Endothelial cell of umbilical vein (primary cell): ENCODE measurements at regions not wholly inside any gene's neighbourhood (a gene's known extent, or its start where the extent isn't known, plus 50 kb on each side); places are given as distances from the start of the nearest gene placed in this dataset.

ENCODE experiments used
- BruUV-seq: library from RNA; stranded (reverse); fragments of 400-500 nt; replicated peaks from 2 replicates; lab custom pipeline; 2021; lab: Mats Ljungman, UMichigan
- CTCF ChIA-PET: fragments of 300-600, 350-600 bp; sonication (Branson Sonifier 250); formaldehyde crosslinking; loops from one replicate; lab custom pipeline; 2021; ENCODE audit warnings: antibody characterized with exemption, inconsistent platforms; lab: Charles Lee
- POLR2A ChIA-PET: fragments of 300-600, 350-600 bp; sonication (Branson Sonifier 250); formaldehyde crosslinking; loops from one replicate; lab custom pipeline; 2021; ENCODE audit warnings: antibody characterized with exemption, inconsistent platforms; lab: Charles Lee
- DNase-seq: peaks from one replicate; pipeline ENCODE4 v3.0.0-alpha.2; 2011; ENCODE audit warnings: low read depth, low spot score
- FAIRE-seq: peaks from 2 replicates; lab custom pipeline; 2011; peaks lifted over from hg19 to GRCh38; lab: Jason Lieb, UNC
- H2AFZ ChIP-seq: 2 replicates; pipeline ENCODE4 v1.6.0; 2012; ENCODE audit warnings: low read depth, low read length, control low read depth, inconsistent platforms
- H3K27ac ChIP-seq: 2 replicates; pipeline ENCODE4 v1.5.1; 2011; ENCODE audit warnings: low read depth, mild to moderate bottlenecking, control low read depth, low read length, moderate library complexity; ENCODE audit not compliant: insufficient read depth
- H3K27me3 ChIP-seq, 2 experiments: 2 replicates each; pipeline versions ENCODE4 v1.6.0 to v1.6.1; 2011; ENCODE audit warnings: low read length in 2 of 2, mixed read lengths in 1 of 2; ENCODE audit not compliant: control insufficient read depth in 2 of 2, insufficient read depth in 2 of 2
- H3K36me3 ChIP-seq, 2 experiments: 2 replicates in 1 of 2; 3 replicates in 1 of 2; pipeline ENCODE4 v1.5.1; 2011; ENCODE audit warnings: low read length in 2 of 2, mild to moderate bottlenecking in 1 of 2, moderate library complexity in 1 of 2; ENCODE audit not compliant: control insufficient read depth in 2 of 2, insufficient read depth in 2 of 2; ENCODE audit errors: extremely low read depth in 1 of 2
- H3K4me1 ChIP-seq: 3 replicates; pipeline ENCODE4 v1.5.1; 2011; ENCODE audit warnings: mild to moderate bottlenecking, low read length; ENCODE audit not compliant: control insufficient read depth, insufficient read depth; ENCODE audit errors: extremely low read depth
- H3K4me2 ChIP-seq: 2 replicates; pipeline ENCODE4 v1.6.1; 2011; ENCODE audit warnings: low read length, control low read depth, mixed read lengths; ENCODE audit not compliant: insufficient read depth
- H3K4me3 ChIP-seq, 3 experiments: fragments of 200-600 bp in 1 of 3; sonication (generic), shearing (Covaris generic) in 1 of 3; replicated peaks in 1 of 3; 2 replicates each; pipeline ENCODE4 v1.5.1; 2011 to 2016; ENCODE audit warnings: control low read depth in 3 of 3, low read length in 3 of 3, mild to moderate bottlenecking in 2 of 3, inconsistent platforms in 1 of 3, low read depth in 1 of 3, moderate library complexity in 1 of 3; ENCODE audit not compliant: insufficient read depth in 1 of 3
- H3K79me2 ChIP-seq: 2 replicates; pipeline ENCODE4 v1.6.0; 2012; ENCODE audit warnings: low read length, inconsistent platforms; ENCODE audit not compliant: control insufficient read depth, insufficient read depth
- H3K9ac ChIP-seq: replicated peaks from 2 replicates; pipeline ENCODE3; 2011; ENCODE audit warnings: low read length, control low read depth; ENCODE audit not compliant: insufficient read depth; ENCODE audit errors: extremely low read depth
- H3K9me1 ChIP-seq: replicated peaks from 3 replicates; pipeline ENCODE4 v1.6.0; 2011; ENCODE audit warnings: mild to moderate bottlenecking, low read length; ENCODE audit not compliant: control insufficient read depth, insufficient read depth; ENCODE audit errors: extremely low read depth
- H3K9me3 ChIP-seq: replicated peaks from 2 replicates; pipeline ENCODE4 v1.5.1; 2012; ENCODE audit warnings: low read length, inconsistent platforms; ENCODE audit not compliant: control insufficient read depth, insufficient read depth
- H4K20me1 ChIP-seq: replicated peaks from 2 replicates; pipeline ENCODE3; 2011; ENCODE audit warnings: mild to moderate bottlenecking, low read length; ENCODE audit not compliant: control insufficient read depth, insufficient read depth; ENCODE audit errors: extremely low read depth
- EZH2 ChIP-seq: IDR thresholded peaks from 2 replicates; pipeline ENCODE4 v1.6.1; 2012; ENCODE audit warnings: borderline replicate concordance, low read depth, mild to moderate bottlenecking, moderate library complexity, low read length, inconsistent platforms; ENCODE audit not compliant: severe bottlenecking
- FOS ChIP-seq: IDR thresholded peaks from 2 replicates; pipeline ENCODE4 v1.6.1; 2011; ENCODE audit warnings: mild to moderate bottlenecking, low read length, moderate library complexity, borderline replicate concordance; ENCODE audit not compliant: insufficient read depth
- GATA2 ChIP-seq: IDR thresholded peaks from 2 replicates; pipeline ENCODE4 v1.7.0; 2011; ENCODE audit warnings: low read depth, mild to moderate bottlenecking, moderate library complexity, mixed read lengths, low read length; ENCODE audit not compliant: insufficient read length, insufficient read depth
- JUN ChIP-seq: IDR thresholded peaks from 2 replicates; pipeline ENCODE4 v1.6.1; 2011; ENCODE audit warnings: borderline replicate concordance, low read depth; ENCODE audit not compliant: insufficient read length, insufficient read depth
- MYC ChIP-seq: IDR thresholded peaks from one replicate; pipeline ENCODE4 v1.6.1; 2011; ENCODE audit warnings: mild to moderate bottlenecking, low read depth, low read length
- POLR2A ChIP-seq: IDR thresholded peaks from 2 replicates; pipeline ENCODE4 v1.6.1; 2012; ENCODE audit warnings: low read depth, mild to moderate bottlenecking, control low read depth, low read length
- POLR2AphosphoS5 ChIP-seq: IDR thresholded peaks from 2 replicates; pipeline ENCODE4 v1.6.1; 2012; ENCODE audit warnings: low read depth, mild to moderate bottlenecking, control low read depth, low read length, moderate library complexity; ENCODE audit not compliant: insufficient read depth
- dilution Hi-C: fragments of 300-500 bp; cut with MboI; formaldehyde crosslinking; loops from one replicate; pipeline ENCODE4 v1.15.0; 2019; ENCODE audit warnings: low sequenced_read_pairs; ENCODE audit not compliant: extremely low pct_ligation_motif_present
- intact Hi-C: fragments of 100-400 bp; cut with micrococcal nuclease; formaldehyde crosslinking; loops from one replicate; pipeline ENCODE4 v1.10.0; 2022
- TF ChIP-seq, protein P1 (sequence below), 2 donors: IDR thresholded peaks; 1 replicate in 1 of 2; 2 replicates in 1 of 2; pipeline ENCODE4 v1.5.1; 2011; ENCODE audit warnings: low read length in 2 of 2, mild to moderate bottlenecking in 2 of 2, moderate library complexity in 2 of 2, control low read depth in 1 of 2, inconsistent platforms in 1 of 2, low read depth in 1 of 2; ENCODE audit not compliant: insufficient read depth in 1 of 2; ENCODE audit errors: extremely low read depth in 1 of 2
- TF ChIP-seq, protein P2 (sequence below): IDR thresholded peaks from 2 replicates; pipeline ENCODE4 v1.6.1; 2011; ENCODE audit not compliant: insufficient read depth, insufficient read length

DNA sequence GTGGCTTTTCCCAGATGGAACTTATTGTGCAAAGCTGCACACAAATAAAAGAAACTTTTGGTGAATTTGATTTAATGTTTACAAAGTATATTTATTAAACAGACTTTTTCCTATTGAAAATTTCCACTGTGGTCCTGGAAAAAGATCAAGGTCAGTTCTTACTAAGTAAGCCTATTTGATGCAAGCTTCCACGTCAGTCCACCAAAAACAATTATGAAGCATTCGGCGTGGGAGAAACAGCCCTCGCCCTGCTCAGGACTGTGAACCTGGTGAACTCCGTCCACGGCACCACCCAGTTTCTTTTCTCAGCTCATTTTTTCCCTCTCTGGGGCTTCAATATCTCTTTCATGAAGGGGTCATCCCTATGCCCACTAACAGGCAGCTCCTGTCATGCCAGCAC lies 149.8 kb downstream of the EFNB2 start:
- no peaks in the 10 kb centered on the region for H4K20me1 ChIP-seq
- H3K27ac ChIP-seq, result no peak overlapping the region
- H3K27me3 ChIP-seq, result peaks cover 0 to 1% of the 10 kb centered on the region in 2 experiments
- no peak overlapping the region for H3K4me3 ChIP-seq
- H3K4me2 ChIP-seq, result no peak overlapping the region
- H3K9ac ChIP-seq, result no peak overlapping the region
- no peak overlapping the region for H2AFZ ChIP-seq
- no peaks in the 10 kb centered on the region for H3K4me1 ChIP-seq
- no peak for TF ChIP-seq POLR2AphosphoS5
- no peak for TF ChIP-seq EZH2
- no peak for TF ChIP-seq MYC
- no peak for TF ChIP-seq GATA2
- TF ChIP-seq, protein P1, sequence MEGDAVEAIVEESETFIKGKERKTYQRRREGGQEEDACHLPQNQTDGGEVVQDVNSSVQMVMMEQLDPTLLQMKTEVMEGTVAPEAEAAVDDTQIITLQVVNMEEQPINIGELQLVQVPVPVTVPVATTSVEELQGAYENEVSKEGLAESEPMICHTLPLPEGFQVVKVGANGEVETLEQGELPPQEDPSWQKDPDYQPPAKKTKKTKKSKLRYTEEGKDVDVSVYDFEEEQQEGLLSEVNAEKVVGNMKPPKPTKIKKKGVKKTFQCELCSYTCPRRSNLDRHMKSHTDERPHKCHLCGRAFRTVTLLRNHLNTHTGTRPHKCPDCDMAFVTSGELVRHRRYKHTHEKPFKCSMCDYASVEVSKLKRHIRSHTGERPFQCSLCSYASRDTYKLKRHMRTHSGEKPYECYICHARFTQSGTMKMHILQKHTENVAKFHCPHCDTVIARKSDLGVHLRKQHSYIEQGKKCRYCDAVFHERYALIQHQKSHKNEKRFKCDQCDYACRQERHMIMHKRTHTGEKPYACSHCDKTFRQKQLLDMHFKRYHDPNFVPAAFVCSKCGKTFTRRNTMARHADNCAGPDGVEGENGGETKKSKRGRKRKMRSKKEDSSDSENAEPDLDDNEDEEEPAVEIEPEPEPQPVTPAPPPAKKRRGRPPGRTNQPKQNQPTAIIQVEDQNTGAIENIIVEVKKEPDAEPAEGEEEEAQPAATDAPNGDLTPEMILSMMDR (IDR thresholded peaks at IDR 0.05; ENCODE audit: extremely low read depth in 1 of 2, insufficient read depth in 1 of 2, low read depth in 1 of 2, low read length in 2 of 2), result no peak
- TF ChIP-seq JUN, result no peak
- no peak for TF ChIP-seq FOS
- TF ChIP-seq POLR2A, result no peak
- TF ChIP-seq, protein P2, sequence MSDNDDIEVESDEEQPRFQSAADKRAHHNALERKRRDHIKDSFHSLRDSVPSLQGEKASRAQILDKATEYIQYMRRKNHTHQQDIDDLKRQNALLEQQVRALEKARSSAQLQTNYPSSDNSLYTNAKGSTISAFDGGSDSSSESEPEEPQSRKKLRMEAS, result no peak
- CTCF ChIA-PET, result no interaction called here
- dilution Hi-C loops, result no loop called here
- H3K36me3 ChIP-seq, result no peaks in the 10 kb centered on the region
- no peak for DNase-seq
- no TSS peak for BruUV-seq
- H3K9me1 ChIP-seq, result no peaks in the 10 kb centered on the region
- POLR2A ChIA-PET, result no interaction called here
- H3K79me2 ChIP-seq, result no peaks in the 10 kb centered on the region
- FAIRE-seq, result no peak
- H3K9me3 ChIP-seq, result no peaks in the 10 kb centered on the region
- intact Hi-C loops, result no loop called here
